Germinal center (tissue), 1 donor: ENCODE measurements at regions not wholly inside any gene's neighbourhood (a gene's known extent, or its start where the extent isn't known, plus 50 kb on each side); places are given as distances from the start of the nearest gene placed in this dataset.
"Not testable (repeated sequence)": the region's sequence is repeated elsewhere in the genome, so short reads cannot be mapped to it uniquely, and the experiment has no call there.

Experiments
- DNase-seq: peaks from one replicate; pipeline ENCODE4 v3.0.0; 2012; ENCODE audit warnings: mixed read lengths, low spot score

DNA sequence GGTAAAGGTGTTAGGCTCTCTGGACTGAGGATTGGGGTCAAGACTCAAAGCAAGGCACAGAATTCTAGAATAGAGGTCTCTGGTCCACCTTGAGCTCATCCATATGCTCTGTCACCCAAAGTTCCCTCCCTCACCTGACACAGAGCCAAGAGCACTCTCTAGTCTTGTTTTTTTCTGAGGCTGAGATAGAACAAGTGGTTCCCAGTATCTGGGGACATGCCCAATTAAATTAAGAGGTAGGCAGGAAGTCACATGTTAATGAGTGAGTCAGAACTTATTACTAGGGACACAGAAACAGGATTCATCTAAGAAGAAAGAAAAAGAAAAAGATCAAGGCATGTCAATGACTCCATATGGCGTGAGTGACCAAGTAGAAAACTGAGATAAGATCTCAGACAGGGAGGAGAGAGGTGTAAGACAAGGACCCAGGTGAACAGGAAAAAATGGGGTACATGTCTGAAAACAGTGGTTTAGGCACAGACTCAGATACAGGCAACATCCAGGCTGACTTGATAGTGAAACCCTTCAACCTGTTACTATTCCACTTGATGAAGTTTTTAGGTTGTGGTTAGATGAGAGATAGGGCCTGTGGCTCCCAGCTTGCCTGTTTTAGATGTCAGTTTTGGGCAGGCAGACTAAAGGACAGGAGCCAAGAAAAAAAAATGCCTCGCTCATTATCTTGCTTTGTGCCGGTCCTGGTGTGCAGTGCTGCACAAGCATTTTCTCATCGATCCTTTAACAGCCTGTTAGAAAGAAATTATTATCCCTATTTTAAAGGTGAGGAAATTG, 609.9 kb downstream of the CCSER2 start:
- DNase-seq, result no peak

DNA sequence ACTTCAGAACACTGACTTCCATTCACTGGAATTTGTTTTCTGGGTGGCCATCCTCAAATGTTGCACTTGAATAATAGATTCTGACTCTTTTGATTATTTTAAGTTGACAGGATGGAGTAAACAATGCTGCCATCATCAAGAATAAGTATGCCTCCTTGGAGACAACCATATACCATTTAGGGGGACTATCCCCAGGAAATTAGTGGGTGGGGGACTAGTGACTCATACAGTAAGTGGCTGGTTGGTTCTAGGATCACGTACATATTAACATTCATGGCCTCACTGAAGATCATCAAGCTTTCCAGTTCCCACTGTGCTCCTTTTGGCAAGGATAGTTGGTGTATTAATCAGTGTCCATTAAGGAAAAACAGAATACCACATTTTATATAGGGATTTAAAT, 615.2 kb downstream of the CCSER2 start:
- no peak for DNase-seq

GRCh38 chr10:84944187-84944586, 615.8 kb downstream of the CCSER2 start:
- no peak for DNase-seq

- DNase-seq, result no peak
Observed at GRCh38 chr10:84945791-84946190, 617.4 kb downstream of the CCSER2 start.

GRCh38 chr10:84946904-84947303, 618.5 kb downstream of the CCSER2 start:
- DNase-seq, result no peak

DNA sequence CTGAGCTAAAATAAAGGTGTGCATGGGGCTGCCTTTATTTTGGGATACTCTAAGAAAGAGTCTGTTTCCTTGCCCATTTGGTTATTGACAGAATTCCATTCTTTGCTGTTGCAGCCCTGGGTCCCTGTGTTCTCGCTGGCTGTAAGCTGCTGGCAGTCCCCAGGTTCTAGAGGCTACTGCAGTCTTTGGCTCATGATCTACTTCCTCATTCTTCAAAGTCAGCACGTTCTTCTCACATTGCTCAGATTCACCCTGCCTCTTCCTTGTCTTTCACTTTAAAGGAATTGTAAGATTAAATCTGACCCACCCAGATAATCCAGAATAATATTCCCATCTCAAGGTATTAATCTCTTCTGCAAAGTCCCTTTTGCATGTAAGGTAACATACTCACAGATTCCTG, 620.3 kb downstream of the CCSER2 start:
- no peak for DNase-seq

DNA sequence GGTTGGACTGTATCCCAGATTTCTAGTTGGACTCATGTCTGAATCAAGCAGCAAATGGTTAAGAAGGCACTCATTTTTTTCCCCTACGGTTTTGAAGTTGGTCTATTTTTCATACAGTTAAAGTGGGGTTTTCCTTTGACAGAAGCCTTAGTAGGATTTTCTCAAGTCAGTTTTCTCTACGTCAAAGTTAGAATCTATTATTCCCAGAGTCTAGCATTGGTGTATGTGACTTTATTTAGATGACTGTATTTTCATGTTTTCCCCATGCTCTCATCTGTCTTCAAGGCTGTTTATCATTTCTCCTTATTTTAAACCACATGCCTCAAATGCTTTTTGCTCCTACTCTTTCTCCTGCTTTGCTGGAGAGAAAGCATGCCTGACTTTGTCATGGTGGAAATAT, 623.2 kb downstream of the CCSER2 start:
- DNase-seq, result no peak

- no peak for DNase-seq
Observed at GRCh38 chr10:84957427-84957826, 629.0 kb downstream of the CCSER2 start.

GRCh38 chr10:84965468-84965867, 637.1 kb downstream of the CCSER2 start:
- DNase-seq, result no peak

DNA sequence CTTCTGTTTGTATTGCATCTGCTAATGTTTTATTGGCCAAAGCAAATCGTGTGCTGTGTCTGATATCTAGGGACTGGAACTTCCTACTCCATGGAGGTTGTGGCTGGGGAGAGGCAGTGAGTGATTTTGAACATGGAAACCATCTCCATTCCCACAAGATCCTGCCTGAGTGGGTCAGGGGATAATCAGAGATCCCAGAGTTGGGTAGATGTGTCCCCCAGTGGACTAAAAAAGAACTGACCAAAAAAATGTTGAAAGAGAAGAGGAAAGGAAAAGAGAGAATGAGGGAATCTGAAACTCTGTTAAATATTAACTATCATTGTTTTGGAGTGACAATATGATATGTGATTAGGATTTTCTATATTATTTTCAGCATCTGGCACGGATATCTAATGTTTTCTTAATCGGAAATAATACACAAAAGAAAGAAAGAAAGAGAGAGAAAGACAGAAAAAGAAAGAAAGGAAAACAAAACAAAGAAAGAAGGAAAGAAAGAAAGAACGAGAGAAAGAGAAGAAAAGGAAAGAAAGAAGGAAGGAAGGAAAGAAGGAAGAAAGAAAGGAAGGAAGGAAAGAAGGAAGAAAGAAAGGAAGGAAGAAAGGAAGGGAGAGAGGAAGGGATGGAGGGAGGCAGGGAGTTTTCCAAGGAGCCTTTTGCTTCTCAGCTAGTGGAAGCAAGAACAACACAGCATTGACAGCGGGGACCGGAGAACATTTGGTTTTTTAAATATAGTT, 638.5 kb downstream of the CCSER2 start:
- no peak for DNase-seq

DNA sequence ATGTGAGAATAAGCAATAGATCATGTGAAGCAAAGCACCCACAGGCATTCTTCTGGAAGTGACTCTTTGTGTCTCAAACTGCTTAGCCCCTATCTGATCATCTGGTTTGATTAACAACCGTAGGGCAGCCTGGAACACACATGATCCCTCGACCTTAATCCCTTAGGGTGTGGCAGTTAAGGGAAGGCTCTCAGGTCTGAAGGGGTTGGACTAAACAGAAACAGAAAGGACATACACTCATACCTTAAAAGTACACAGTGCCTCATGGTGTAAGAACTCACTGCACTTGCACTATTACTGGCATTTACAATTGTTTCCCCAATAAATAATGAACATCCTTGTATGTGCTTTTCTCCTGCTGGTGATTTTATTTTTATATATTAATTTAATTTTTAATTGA, 640.9 kb downstream of the CCSER2 start:
- not testable (repeated sequence) for DNase-seq

DNA sequence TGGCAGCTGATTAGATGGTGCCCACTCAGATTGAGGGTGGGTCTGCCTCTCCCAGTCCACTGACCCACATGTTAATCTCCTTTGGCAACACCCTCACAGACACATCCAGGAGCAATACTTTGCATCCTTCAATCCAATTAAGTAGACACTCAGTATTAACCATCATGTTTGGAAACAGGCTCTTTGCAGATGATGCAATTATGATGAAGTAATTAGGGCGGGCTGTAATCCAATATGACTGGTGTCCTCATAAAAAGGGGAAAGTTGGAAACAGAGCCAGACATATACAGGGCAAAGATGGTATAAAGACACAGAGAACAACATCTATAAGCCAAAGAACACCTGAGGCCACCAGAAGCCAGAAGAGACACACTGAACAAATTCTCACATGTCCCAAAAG, 658.6 kb downstream of the CCSER2 start:
- DNase-seq, result no peak

DNA sequence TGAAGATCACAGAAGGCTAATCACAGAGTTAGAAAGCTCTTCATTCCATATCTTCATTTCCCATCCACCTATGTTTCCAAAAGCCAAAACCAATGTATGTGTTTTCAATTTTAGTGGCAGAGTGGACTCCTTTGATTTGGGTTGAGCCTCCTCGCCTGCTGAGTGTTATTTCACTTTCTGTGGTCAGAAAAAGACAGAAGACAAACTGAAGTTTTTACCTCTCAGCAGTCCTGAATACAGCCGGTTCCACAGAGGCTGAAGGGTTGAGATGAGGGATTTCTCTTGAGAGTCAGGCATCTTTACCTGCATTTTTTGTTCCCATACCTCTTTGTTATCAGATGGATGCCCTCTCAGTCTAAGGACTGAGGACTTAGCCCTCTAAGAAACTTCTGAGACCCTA, 659.6 kb downstream of the CCSER2 start:
- DNase-seq, result no peak

DNA sequence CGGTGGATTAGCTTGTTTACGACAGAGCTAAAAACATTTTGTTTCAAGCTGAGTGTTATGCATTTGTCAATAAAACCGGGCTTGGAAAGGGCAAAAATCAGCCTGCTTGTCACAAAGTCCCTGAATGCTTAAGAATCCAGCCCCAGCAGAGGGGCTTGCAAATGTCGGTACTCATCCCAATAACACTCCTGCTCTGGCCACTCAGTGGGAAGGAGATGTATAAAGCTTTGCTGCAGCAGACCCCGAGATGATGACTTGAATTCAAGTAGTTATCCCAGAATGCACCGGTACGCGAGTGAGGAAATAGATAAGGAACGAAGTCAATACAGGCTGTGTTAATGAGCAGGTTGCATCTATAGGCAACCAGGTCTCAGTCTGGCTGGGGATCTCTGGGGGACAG, 662.3 kb downstream of the CCSER2 start:
- no peak for DNase-seq

DNA sequence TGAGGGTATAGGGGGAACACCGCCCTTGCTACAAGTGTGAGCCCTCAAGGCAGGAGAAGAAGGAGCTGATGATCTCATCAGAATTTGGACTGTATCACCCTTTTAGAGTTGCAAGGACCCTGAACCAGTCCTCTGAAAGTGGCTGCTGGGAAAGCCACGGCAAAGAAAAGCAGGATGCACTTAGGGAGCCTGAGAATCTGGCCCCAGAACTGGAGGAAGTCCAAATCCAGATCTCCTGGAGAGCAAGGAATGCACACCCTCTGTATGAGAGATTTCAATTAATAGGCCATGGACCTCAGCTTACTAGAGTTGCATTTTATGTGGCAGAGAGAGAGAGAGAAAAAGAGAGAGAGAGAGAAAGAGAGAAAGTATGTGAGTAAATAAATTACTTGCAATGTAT, 662.9 kb downstream of the CCSER2 start:
- DNase-seq, result no peak

DNA sequence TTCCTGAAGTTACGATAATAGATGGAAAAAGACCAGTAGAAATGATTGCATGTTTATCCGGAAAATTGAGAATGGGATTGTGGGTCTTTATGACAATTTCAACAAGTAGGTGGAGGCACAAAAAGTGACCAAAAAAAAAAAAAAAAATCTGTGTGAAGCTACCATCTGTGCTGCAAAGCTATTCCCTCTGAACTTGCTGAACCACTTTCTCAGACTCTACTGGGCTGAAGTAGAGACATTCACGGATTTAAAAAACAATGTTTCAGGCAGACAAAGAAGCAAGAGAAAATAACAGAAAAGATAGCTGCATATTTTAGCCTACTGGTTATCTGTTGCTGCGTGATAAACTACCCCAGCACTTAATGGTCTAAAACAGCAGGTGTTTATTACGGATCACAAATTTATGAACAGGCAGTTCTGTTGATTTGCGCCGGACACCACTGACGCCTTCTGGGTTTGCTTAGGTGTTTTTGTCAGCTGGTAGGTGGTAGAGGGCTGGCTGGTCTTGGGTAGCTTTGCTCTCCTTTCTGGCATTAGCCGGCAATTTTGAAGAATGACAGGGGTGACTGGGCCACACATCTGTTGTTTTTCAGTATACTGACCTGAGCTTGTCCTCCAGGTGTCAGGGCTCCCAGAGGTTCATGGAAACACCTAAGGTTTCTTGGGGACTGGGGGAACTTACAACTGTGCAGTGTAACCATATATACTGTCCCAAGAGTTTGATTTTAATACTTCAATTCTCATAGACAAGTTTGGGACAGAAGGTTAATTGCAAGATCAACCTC, 665.1 kb downstream of the CCSER2 start:
- DNase-seq, result no peak

DNA sequence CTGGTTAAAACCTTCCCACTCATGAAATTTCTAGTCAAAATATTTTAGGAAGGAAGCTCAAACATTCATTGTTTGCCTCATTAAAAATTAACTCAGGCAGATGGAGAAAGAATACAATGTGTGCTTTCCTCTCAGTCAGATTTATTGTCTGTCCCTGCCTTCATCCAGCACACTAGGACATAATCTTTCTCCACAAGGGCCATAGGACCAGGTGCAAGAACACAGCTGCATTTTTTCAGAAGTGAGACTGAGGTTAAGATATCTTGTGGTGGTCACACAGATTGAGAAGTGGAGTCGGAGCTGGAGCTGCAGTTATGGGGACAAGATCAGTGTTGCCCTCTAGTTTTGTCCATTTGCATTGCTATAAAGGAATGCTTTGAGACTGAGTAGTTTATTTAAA, 666.3 kb downstream of the CCSER2 start:
- no peak for DNase-seq

DNA sequence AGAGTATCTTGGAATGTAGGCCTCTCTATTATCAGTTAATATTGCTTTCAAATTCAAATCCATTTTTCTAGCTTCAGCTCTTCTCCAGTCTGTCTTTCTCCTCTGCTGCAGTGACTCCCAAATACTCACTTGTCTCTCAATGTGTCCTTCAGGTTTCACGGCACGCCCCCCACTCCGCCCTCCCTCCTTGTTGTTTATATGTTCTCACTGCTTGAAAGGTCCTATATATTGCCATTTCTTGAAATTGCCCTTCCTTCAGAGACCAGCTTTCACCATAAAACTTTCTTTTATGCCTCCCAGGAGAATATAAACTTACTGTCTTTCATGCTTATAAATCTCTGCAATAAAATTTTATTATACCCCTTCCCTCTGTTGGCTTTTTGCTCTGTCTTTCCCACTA, 668.2 kb downstream of the CCSER2 start:
- DNase-seq, result no peak

- no peak for DNase-seq
Observed at GRCh38 chr10:84997870-84998269, 669.5 kb downstream of the CCSER2 start.

DNA sequence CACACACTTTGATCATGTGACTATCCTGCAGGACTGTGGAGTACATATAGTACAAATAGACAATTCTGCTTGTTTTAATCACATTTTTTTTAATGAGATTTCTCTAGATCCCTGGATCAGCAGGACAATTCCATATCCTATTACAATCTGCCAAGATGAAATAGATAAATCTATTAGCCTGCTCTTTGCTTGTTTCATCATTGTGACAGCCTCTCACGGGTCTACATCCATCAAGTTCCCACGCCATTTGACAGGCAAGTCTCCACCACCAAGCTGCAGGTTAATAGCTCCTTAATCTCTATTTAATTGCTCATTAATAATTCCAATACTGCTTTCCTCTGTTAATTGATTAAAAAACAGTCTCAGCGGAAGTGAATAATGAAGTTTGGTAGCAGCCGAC, 671.5 kb downstream of the CCSER2 start:
- DNase-seq, result no peak

DNA sequence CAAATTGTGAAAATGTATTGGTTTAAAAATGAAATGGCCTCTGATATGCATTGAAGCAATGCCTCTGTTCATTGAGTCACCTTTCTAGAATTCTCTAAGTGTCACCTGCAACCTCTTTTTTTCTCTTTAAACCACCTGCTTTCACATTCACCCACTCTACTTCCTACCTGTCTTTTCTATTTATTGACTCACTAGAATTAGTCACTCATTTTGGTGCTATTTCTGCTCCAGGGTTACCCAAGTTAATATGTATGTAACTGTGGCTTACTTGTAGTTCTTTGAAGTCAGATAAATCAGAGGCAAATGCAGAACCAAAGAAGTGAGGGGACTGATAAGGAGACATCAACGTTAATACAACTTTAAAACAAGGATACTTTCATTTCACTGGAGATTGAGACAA, 674.7 kb downstream of the CCSER2 start:
- DNase-seq, result no peak

GRCh38 chr10:85008488-85009184, 680.2 kb downstream of the CCSER2 start:
- DNase-seq, result no peak
